ENCODE measurements at regions not wholly inside any gene's neighbourhood (a gene's known extent, or its start where the extent isn't known, plus 50 kb on each side); places are given as distances from the start of the nearest gene placed in this dataset.

DNA sequence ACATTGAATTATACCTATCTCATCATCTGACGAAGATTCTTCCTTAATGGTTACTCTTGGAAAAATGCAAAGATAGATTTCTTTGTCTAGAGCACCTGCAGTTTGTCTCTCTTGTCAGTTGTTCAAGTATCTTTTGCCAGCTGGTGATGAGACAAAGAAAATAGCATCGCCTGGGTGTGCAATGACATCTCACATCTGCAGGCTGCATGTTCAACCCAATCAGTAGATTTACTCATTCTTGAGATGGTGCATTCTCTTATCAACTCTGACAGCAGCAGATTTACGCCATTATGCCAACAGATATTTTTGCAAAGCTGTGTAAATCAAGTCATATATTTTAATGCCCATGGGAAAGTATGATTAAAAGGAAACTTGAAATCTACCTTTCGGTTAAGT lies 164.6 kb upstream of the PDGFD start:
- TF ChIP-seq POLR2AphosphoS5 (IDR thresholded peaks at IDR 0.05; ENCODE audit: insufficient read depth in 1 of 2, low read depth in 1 of 2) (no peak), POLR2A (IDR thresholded peaks at IDR 0.05) (no peak)
- TF ChIP-seq, protein P1, sequence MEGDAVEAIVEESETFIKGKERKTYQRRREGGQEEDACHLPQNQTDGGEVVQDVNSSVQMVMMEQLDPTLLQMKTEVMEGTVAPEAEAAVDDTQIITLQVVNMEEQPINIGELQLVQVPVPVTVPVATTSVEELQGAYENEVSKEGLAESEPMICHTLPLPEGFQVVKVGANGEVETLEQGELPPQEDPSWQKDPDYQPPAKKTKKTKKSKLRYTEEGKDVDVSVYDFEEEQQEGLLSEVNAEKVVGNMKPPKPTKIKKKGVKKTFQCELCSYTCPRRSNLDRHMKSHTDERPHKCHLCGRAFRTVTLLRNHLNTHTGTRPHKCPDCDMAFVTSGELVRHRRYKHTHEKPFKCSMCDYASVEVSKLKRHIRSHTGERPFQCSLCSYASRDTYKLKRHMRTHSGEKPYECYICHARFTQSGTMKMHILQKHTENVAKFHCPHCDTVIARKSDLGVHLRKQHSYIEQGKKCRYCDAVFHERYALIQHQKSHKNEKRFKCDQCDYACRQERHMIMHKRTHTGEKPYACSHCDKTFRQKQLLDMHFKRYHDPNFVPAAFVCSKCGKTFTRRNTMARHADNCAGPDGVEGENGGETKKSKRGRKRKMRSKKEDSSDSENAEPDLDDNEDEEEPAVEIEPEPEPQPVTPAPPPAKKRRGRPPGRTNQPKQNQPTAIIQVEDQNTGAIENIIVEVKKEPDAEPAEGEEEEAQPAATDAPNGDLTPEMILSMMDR (IDR thresholded peaks at IDR 0.05) = no peak
- H3K27me3 ChIP-seq = no peaks in the 10 kb centered on the region
- no peaks in the 10 kb centered on the region for H3K36me3 ChIP-seq
- H3K4me3 ChIP-seq = no peak overlapping the region
- H3K27ac ChIP-seq = no peak overlapping the region
- H3K9me3 ChIP-seq = no peaks in the 10 kb centered on the region
- intact Hi-C loops (cut with DNase I) = no loop called here
- H3K4me1 ChIP-seq = no peaks in the 10 kb centered on the region
- no peak for DNase-seq (ENCODE audit: extremely low spot score in 2 of 2)

DNA sequence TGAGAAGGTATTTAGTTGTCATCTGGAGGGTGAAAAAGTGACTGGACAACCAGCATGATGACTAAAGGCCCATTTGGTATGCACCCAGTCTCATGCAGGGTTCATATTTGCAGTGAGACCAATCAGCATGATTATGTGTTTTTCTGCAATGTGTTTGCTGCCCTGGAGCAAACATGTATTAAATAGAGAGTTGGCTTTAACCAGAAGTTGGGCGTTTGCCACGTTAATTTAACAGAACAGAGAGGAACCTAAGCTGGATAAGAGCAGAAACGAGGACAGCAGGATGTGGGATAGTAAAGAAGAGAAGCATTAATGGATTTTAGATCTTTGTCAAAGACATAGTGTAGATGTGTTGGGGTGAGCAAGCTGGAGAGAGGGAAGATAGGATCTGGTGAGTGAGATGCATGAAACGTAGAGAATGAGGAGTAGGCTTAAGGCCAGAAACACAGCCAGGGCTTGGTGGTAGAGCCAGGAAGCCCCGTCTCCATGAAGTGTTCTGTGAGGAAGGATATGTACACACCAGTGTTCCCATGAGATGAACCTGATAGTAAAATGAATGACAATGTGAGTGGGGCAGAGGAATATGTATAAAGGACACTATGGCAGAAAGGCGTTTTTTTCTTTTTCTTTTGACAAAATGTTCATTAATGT lies 164.0 kb upstream of the PDGFD start:
- H3K4me1 ChIP-seq = no peaks in the 10 kb centered on the region
- no peaks in the 10 kb centered on the region for H3K27me3 ChIP-seq
- no peak overlapping the region for H3K4me3 ChIP-seq
- H3K36me3 ChIP-seq = no peaks in the 10 kb centered on the region
- TF ChIP-seq POLR2A (IDR thresholded peaks at IDR 0.05) (no peak), POLR2AphosphoS5 (IDR thresholded peaks at IDR 0.05; ENCODE audit: insufficient read depth in 1 of 2, low read depth in 1 of 2) (no peak)
- TF ChIP-seq, protein P1 (IDR thresholded peaks at IDR 0.05) = no peak
- H3K9me3 ChIP-seq = no peaks in the 10 kb centered on the region
- no peak overlapping the region for H3K27ac ChIP-seq
- DNase-seq (ENCODE audit: extremely low spot score in 2 of 2) = no peak
- intact Hi-C loops (cut with DNase I) = no loop called here

DNA sequence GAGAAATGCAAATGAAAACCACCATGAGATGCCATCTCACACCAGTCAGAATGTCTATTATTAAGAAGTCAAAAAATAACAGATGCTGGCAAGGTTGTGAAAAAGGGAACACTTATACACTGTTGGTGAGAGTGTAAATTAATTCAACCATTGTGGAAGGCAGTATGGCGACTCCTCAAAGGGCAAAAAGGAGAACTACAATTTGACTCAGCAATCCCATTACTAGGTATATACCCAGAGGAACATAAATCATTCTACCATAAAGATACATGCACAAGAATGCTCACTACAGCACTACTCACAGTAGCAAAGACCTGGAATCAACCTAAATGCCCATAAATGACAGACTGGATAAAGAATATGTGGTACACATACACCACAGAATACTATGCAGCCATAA lies 161.1 kb upstream of the PDGFD start:
- Histone ChIP-seq H3K27me3 (no peaks in the 10 kb centered on the region), H3K27ac (no peak overlapping the region), H3K4me3 (no peak overlapping the region), H3K9me3 (no peaks in the 10 kb centered on the region), H3K36me3 (no peaks in the 10 kb centered on the region), H3K4me1 (no peaks in the 10 kb centered on the region)
- DNase-seq (ENCODE audit: extremely low spot score in 2 of 2) = no peak
- intact Hi-C loops (cut with DNase I) = no loop called here
- TF ChIP-seq, protein P1 (IDR thresholded peaks at IDR 0.05) = no peak
- TF ChIP-seq POLR2A (IDR thresholded peaks at IDR 0.05) = no peak
- no peak for TF ChIP-seq POLR2AphosphoS5 (IDR thresholded peaks at IDR 0.05; ENCODE audit: insufficient read depth in 1 of 2, low read depth in 1 of 2)

DNA sequence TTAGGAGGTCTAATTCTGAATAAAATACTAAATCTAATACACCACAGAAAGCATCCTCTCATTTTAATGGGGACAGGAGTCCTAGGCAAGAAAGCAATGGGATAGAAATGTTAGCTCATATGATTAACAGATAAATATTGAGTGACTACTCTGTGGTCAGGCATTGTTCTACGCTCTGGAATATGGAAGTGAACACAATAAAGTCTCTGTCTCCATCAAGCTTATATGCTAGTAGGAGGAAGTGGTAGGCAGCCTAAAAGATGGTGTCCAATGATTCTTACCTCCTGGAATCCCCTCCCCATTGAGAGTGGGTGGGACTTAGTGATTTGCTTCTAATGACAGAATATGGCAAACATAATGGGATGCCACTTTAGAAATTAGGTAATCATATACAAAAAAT lies 160.3 kb upstream of the PDGFD start:
- H3K4me1 ChIP-seq = no peaks in the 10 kb centered on the region
- no peak overlapping the region for H3K4me3 ChIP-seq
- no peaks in the 10 kb centered on the region for H3K27me3 ChIP-seq
- intact Hi-C loops (cut with DNase I) = no loop called here
- no peaks in the 10 kb centered on the region for H3K9me3 ChIP-seq
- TF ChIP-seq POLR2AphosphoS5 (IDR thresholded peaks at IDR 0.05; ENCODE audit: insufficient read depth in 1 of 2, low read depth in 1 of 2) = no peak
- no peak for TF ChIP-seq POLR2A (IDR thresholded peaks at IDR 0.05)
- TF ChIP-seq, protein P1 (IDR thresholded peaks at IDR 0.05) = no peak
- DNase-seq (ENCODE audit: extremely low spot score in 2 of 2) = no peak
- no peak overlapping the region for H3K27ac ChIP-seq
- H3K36me3 ChIP-seq = no peaks in the 10 kb centered on the region

DNA sequence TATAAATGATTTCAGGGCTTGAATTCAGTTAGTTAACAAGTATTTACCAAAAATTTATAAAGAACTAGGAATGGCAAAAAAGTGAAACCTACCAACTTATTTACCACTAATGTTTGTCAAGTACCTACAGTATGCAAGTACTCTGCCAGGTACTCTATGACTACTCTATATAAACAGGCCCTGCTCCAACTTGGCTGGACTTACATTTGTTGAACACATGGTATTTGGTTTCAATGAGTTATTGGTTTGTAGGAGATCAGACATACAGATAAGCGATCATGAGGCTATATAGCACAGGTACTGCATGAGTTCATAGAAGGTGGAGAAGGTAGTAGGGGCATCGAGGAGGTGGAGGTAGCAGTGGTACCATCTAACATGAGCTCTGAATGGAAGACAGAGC lies 159.9 kb upstream of the PDGFD start:
- TF ChIP-seq POLR2A (IDR thresholded peaks at IDR 0.05) = no peak
- no peak for TF ChIP-seq POLR2AphosphoS5 (IDR thresholded peaks at IDR 0.05; ENCODE audit: insufficient read depth in 1 of 2, low read depth in 1 of 2)
- TF ChIP-seq, protein P1 (IDR thresholded peaks at IDR 0.05) = no peak
- intact Hi-C loops (cut with DNase I) = no loop called here
- H3K27ac ChIP-seq = no peak overlapping the region

More for the DNA sequence above, 159.9 kb upstream of the PDGFD start:
- Histone ChIP-seq H3K4me3 (no peak overlapping the region), H3K36me3 (no peaks in the 10 kb centered on the region), H3K9me3 (no peaks in the 10 kb centered on the region), H3K4me1 (no peaks in the 10 kb centered on the region), H3K27me3 (no peaks in the 10 kb centered on the region)
- no peak for DNase-seq (ENCODE audit: extremely low spot score in 2 of 2)
